SKM-1 treated with dmso at 0.1 percent for 144 hours (cell line): ENCODE measurements at regions not wholly inside any gene's neighbourhood (a gene's known extent, or its start where the extent isn't known, plus 50 kb on each side); places are given as distances from the start of the nearest gene placed in this dataset.
"Not testable (repeated sequence)": the region's sequence is repeated elsewhere in the genome, so short reads cannot be mapped to it uniquely, and the experiment has no call there.

Experiments used
- DNase-seq: peaks from one replicate; lab custom pipeline; 2025; ENCODE audit not compliant: unreplicated experiment; lab: John Stamatoyannopoulos, UW

DNA sequence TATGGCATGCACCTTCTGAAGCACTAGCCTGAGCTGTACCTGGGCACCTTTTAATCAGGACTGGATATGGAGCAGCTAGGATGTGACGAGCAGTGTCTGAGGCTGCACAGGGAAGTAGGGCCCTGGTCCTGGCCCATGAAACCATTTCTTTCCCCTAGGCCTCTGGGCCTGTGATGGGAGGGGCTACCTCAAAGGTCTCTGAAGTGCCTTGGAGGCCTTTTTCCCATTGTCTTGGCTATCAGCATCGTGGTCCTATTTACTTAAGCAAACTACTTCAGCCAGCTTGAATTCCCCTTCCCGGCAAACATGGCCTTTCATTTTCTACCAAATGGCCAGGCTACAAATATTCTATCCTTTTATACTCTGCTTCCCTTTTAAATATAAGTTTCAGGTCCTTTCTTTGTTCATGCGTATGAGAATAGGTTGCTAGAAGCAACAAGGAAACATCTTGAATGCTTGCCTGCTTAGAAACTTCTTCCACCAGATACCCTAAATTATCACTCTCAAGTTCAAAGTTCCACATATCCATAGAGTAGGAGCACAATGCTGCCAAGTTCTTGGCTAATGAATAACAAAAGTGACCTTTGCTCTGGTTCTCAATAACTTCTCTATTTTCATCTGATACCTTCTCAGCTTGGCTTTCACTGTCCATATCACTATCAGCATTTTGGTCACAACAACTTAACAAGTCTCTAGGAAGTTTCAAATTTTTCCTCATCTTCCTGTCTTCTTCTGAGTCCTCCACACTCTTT lies 673.1 kb downstream of the HTR1B start:
- DNase-seq, result no peak

DNA sequence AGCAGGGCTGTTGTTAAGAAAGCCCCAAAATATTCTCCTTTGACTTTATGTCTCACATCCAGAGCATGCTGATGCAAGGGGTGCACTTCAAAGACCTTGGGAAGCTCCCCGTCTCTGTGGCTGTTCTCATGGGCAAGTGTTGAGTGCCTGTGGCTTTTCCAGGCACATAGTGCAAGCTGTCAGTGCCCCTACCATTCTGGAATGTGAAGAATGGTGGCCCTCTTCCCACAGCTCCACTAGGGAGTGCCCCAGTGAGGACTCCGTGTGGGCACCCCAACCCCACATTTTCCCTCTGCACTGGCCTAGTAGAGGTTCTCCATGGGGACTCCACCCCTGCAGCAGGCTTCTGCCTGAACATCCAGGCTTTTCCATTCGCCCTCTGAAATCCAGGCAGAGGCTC lies 673.7 kb downstream of the HTR1B start:
- DNase-seq, result no peak

DNA sequence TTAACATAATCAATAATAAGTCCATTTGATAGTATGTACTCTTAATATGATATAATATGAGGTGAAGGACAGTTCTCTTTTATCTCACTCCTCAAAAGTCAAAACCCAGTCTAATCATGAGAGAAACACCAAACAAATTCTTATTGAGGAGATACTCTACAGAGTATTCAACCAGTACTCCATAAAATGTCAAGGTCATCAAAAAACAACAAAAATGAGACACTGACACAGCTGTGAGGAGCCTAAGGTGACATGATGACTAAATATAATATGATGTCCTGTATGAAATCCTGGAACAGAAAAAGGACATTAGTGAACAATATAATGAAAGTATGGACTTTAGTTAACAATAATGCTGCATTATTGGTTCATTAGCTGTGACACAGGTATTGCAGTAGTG lies 675.1 kb downstream of the HTR1B start:
- no peak for DNase-seq

DNA sequence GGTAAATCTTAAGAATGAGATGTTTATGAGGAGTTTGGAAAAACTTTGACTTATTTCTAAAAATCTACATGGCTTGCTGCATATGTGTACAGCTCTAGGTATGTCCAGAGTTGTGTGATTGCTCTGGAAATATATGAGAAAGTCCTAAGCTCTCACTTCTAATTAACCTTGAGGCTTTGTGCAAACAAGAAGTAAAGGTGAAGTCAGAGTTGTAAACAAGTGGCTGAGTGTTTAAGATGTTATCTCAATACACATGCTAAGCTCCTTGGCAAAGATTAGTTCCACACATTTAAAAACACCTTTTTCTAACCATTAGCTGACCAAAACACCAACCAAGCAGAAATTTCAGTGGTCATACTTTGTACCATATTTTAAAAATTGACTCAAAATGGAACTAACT lies 684.2 kb downstream of the HTR1B start:
- no peak for DNase-seq

DNA sequence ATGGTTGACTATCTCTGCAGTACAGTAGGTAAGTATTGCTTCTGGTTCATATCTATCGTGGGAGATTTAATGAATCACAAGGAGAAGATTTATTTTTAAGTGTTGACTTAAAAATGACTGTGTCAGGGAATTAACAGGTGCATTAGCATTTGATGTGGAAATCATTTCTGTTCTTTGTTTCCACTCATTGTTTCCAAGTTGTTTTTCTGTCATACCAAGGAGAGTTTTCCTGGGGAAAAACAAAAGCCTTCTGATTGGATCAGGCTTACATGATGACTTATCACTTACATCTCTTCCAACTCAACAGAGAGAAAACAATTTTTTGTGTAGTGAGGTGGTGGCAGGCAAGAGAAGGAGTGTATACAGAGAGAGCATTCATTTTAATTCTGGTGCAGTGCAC lies 686.4 kb downstream of the HTR1B start:
- no peak for DNase-seq

DNA sequence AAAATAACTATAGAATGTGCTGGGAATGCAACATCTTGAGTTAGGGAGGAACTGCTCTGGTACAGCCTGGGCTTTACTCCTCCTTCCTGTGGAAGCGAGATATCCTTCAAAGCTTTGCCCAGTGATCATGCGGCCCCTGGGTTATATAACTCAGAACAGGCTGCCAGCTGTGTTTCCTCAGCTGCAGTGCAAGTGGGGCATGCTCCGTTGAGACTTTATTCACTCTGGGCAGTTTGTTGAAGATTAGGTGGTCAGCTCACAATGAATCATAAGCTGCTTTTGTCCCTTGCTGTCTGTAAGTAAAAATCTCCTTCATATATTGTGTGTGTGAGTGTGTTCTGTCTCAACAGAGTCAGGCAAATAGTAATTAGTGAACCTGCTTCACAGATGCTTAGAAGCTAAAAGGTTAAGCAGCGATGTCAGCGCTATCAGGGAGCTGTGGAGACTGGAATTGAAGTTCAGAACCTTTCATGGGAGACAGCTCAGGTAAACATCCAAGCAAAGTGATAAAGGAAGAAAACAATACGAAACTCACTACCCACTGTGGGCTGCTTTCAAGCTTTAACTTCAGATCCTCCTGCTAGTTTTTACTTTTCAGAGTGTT lies 688.4 kb downstream of the HTR1B start:
- DNase-seq, result no peak

DNA sequence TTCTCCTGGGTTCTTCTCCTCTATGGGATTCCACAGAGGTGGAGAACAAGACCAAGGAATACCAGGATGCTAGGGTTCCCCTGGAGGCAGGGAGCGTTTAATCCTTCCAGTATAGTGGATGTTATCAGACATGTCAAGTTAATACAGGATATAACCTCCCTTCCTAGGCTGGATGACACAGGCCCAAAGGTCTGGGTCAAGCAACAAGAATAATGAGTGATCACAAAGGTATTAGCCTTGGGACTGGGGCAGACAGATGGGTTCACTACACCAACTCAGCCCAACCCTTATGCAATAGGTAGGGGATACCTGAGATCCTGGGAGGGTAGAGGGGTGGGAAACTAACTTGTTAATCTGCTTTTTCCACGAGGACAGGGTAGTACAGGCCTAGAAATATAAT lies 690.3 kb downstream of the HTR1B start:
- no peak for DNase-seq

DNA sequence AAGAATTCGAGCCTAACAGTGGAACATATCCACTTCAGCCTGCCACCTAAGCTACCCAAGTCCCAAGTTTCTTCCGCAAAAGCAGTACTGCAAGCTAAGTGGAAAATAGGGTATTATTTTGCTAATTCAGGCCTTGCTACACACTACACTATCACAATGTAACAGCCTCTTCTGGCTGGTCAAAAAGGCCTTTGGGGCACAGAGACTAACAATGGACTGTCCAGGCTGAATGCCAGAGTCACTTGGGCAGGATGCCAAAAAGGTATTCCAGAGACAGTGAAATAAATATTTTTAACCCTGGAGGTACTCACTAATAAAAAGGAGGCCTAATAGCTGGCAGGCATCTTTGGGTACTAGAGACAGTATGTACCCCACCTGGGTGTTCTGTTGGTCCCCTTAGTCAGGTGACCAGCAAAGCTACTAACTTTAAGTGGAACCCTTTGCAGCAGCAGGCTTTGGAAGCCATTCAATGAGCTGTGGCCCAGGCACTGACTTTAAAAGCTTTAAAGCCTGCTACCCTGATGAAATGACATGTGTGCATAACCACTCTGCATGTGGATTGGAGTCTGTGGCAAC lies 692.1 kb downstream of the HTR1B start:
- no peak for DNase-seq

DNA sequence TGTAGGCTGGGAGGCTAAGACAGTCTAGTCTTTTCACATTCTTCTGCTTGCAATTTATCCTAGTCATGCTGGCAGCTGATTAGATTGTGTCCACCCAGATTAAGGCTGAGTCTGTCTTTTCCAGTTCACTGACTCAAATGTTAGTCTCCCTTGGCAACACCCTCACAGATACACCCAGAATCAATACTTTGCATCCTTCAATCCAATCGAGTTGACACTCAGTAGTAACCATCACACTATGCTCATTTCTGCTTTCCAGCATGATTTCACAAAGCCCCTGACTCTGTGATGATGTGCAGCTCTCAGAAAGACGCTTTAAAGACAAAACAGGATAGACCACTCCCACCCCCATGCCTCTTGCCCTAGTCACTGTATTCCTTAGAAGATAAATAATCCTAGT lies 693.0 kb downstream of the HTR1B start:
- DNase-seq, result no peak

DNA sequence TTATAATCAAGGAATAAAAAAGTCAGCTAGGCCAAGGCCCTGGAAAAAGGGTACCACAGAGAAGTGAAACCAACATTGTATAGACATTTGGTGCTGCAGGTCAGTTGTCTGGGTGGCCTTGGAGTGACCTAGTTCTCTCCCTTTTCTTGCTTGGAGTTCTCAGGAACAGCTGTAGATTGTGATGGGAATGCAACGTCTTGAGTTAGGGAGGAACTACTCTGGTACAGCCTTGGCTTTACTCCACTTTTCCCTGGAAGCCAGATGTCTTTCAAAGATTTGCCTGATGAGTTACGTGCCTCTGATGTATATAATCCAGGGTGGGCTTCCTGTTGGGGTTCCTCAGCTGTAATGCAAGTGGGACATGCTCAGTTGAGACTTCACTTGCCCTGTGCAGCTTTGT lies 694.7 kb downstream of the HTR1B start:
- no peak for DNase-seq

DNA sequence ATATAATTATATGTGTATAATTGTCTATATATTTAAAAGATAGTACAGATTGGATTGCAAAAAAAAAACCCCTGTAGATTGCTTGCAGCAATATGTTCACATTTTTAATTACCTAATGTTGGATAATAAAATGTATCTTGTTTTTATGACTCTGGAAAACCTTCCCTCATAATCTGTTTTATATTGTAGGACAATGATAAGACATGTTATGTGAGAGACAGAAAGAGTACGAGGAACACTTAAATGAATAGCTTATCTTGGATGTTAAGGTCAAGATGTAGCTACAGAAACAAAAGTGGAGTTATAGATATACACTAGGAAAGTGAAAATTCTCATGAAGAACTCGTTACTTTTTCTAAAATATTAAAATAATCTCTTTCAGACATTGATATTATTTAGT lies 691.6 kb upstream of the IMPG1 start:
- no peak for DNase-seq

DNA sequence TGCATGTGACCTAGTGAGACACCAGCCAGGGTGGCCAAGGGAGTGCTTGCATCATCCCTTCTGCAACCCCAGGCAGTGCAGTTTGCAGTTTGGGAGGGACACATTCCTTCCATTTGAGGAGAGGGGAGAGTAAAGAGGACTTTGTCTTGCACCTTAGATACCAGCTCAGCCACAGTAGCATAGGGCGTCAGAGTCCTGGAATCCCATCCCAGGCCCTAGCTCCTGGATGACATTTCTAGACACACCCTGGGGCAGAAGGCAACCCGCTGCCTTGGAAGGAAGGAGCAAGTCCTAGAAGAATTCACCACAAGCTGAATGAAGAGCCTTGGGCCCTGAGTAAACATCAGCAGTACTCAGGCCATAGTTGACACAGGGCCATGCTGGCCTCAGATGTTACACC lies 680.4 kb upstream of the IMPG1 start:
- DNase-seq, result no peak

DNA sequence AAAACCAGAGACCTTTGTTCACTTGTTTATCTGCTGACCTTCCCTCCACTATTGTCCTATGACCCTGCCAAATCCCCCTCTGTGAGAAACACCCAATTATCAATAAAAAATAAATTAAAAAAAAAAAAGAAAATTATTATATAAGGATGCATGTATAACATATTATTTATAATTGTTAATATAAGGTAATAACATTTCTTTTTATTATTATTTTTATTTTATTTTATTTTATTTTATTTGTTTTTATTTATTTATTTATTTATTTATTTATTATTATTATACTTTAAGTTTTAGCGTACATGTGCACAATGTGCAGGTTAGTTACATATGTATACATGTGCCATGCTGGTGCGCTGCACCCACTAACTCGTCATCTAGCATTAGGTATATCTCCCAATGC lies 672.9 kb upstream of the IMPG1 start:
- not testable (repeated sequence) for DNase-seq

DNA sequence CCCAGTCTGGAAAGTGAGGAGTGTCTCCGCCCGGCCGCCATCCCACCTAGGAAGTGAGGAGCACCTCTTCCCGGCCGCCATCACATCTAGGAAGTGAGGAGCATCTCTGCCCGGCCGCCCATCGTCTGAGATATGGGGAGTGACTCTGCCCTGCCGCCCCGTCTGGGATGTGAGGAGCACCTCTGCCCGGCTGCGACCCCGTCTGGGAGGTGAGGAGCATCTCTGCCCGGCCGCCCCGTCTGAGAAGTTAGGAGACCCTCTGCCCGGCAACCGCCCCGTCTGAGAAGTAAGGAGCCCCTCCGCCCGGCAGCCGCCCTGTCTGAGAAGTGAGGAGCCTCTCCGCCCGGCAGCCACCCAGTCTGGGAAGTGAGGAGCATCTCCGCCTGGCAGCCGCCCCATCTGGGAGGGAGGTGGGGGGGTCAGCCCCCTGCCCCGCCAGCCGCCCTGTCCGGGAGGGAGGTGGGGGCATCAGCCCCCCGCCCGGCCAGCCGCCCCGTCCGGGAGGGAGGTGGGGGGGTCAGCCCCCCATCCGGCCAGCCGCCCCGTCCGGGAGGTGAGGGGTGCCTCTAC lies 671.8 kb upstream of the IMPG1 start:
- DNase-seq, result not testable (repeated sequence)

DNA sequence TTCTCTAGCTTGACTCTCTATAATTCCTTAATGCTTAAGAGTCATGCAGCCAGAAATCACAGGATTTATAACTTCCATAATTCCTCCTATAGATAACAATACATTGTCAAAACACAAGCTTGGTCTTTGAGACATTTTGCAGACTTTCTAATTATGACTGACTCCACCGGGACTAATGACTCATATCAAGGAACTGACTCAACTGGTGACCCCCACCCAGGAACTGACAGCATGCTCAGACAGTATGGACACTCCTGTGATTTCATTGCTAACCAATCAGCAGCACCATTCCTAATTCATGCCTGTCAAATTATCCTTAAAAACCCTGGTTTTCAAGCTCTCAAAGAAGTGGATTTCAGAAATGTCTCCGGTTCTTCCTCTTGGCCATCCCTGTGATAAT lies 670.5 kb upstream of the IMPG1 start:
- no peak for DNase-seq

DNA sequence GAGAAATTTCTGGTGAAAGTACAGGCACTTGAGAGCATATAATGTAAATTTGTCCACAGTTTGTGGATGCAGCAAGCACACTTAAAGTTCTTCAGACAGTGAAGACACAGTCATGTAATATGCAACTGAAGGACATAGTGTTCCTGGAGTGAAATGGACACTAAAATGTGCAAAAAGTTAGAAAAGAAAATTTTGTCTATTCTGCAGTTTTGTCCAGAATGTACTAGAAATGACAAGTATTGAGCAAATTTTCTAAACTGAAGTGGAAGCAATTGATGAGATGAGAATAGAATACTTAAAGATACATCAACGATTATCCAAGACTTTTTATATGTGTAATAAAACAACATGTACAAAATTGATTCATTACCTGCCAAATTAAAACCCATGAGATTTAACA lies 647.0 kb upstream of the IMPG1 start:
- no peak for DNase-seq

DNA sequence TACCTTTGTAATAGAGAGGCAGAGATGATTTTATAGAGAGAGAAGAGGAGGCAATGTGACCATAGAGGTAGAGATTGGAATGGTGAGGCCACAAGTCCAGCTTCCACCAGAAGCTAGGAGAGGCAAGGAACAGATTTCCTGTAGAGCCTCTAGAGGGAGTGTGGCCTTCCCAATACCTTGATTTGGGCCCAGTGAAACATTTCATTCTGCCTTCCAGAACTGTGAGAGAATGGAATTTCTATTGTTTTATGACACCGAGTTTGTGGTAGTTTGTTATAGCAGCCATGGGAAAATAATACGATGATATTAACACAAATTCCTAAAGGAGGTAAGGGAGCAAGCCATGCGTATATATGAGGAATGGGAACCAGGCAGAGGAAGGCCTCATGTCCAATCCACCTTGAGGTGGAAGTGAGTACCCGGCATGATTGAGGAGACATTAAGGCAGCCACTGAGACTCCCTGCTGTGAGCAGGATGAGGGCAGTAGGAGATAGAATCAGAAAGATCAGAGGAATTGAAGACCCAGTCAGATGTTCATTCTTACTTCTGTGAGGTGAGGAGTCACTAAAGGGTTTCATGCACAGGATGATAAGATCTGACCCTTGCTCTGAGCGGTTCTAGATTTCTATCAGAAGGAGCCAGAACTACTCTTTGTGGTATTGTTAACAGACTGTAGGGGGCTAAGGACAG lies 636.3 kb upstream of the IMPG1 start:
- DNase-seq, result no peak

DNA sequence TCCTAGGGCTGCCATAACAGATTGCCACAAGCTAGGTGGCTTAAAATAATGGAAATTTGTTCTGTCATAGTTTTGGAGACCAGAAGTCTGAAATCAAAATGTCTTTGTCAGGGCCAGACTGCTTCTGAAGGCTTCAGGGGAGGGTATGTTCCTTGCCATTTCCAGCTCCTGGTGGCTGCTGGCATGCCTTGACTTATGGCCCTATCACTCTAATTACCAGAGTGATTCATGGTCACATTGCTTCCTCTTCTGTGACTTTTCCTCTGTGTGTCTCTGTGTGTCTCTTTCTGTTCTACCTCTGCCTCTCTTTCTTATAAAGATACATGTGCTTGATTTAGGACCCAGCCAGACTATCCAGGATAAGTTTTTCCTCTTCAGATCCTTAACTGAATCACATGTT lies 635.2 kb upstream of the IMPG1 start:
- DNase-seq, result no peak

DNA sequence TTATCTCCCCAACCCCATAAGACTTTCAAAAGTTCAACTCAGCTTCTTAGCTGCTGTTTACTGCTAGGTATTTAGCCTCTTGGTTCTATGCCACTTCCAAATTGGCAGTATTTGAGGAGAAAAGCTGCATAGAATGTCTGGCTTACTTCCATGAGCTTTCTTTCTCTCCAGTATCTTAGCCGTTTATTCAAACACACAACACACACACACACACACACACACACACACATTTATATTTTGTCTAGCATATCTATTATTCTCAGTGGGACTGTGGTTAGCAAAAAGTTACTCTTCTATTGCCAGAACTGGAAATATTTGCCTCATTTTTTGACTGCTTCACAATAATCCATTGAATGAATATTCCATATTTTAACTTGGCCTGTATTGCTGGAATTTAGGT lies 634.2 kb upstream of the IMPG1 start:
- no peak for DNase-seq

DNA sequence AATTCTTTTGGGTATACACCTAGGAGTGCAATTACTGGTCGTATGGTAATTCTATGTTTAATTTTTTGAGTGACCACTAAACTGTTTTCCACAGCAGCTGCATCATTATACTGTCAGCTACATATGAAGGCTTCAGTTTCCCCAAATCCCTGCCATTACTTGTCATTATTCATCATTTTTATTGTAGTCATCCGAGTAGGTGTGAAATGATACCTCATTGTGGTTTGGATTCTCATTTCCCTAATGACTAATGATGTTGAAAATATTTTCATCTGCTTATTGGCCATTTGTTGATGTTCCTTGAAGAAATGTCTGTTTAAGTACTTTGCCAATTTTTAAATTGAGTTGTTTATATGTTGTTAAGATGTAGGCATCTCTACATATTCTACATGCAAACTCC lies 633.6 kb upstream of the IMPG1 start:
- no peak for DNase-seq

DNA sequence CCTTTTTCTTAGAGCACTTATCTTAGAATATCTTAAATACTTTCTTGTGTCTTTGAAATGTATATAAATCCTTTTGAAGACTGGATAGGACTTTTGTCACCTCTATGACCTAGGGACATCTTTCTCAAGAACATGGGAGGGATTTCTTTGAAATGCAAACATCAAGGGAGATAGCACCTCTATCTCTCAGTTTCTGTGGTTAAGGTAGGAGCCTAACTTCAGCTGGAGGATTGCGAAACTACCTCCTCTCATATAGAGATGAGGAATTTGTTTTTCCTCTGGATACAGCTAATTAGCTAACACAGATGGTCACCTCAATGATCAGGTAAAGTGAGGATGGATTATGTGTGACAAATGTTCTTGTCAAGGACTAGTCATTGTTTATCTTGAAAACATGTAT lies 631.3 kb upstream of the IMPG1 start:
- DNase-seq, result no peak

DNA sequence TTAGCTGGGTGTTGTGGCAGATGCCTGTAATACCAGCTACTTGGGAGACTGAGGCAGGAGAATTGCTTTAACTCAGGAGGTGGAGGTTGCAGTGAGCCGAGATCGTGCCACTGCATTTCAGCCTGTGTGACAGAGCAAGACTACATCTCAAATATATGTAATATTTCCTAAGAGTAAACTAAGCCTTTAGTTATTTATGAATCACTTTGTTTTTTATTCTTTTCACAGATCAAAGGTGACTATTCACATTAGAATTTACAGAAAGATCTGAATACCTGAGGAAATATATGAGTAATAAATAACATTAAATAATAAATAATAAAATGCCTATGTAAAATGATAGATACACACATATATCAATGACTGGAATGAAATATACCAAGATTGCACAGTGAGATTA lies 630.8 kb upstream of the IMPG1 start:
- no peak for DNase-seq
